OCI-LY7 (cell line): ENCODE measurements at regions not wholly inside any gene's neighbourhood (a gene's known extent, or its start where the extent isn't known, plus 50 kb on each side); places are given as distances from the start of the nearest gene placed in this dataset.

Experiments
- BruUV-seq: library from RNA; stranded (reverse); fragments of 400-500 nt; replicated peaks from 2 replicates; lab custom pipeline; 2021; lab: Mats Ljungman, UMichigan
- CTCF ChIA-PET: fragments of 300-600 bp; sonication (Branson Sonifier 250); formaldehyde crosslinking; loops from one replicate; lab custom pipeline; 2022; ENCODE audit warnings: antibody characterized with exemption; ENCODE audit not compliant: unreplicated experiment; lab: Charles Lee
- POLR2A ChIA-PET: fragments of 300-600 bp; sonication (Branson Sonifier 250); formaldehyde crosslinking; loops from one replicate; lab custom pipeline; 2022; ENCODE audit warnings: antibody characterized with exemption; lab: Charles Lee
- DNase-seq: peaks from one replicate; pipeline ENCODE4 v3.0.0-alpha.2; 2015; ENCODE audit warnings: low spot score
- H2AFZ ChIP-seq: fragments of 200-600 bp; sonication (generic), shearing (Covaris generic); 2 replicates; pipeline ENCODE4 v1.6.1; 2014; ENCODE audit warnings: mild to moderate bottlenecking, antibody characterized with exemption, low read length, moderate library complexity
- H3K27ac ChIP-seq: fragments of 200-600 bp; sonication (generic); 2 replicates; pipeline ENCODE4 v1.5.1; 2014; ENCODE audit warnings: mixed run types, low read depth, mild to moderate bottlenecking, moderate library complexity, low read length, inconsistent platforms; ENCODE audit not compliant: poor library complexity, severe bottlenecking
- H3K36me3 ChIP-seq: fragments of 200-600 bp; sonication (generic); 2 replicates; pipeline ENCODE4 v1.6.1; 2014; ENCODE audit warnings: mild to moderate bottlenecking, antibody characterized with exemption, low read length, moderate library complexity, mixed read lengths; ENCODE audit not compliant: insufficient read depth
- H3K4me1 ChIP-seq: fragments of 200-600 bp; sonication (generic); 2 replicates; pipeline ENCODE4 v1.5.1; 2014; ENCODE audit warnings: mild to moderate bottlenecking, low read length; ENCODE audit not compliant: insufficient read depth, poor library complexity, severe bottlenecking
- H3K4me2 ChIP-seq: fragments of 200-600 bp; sonication (generic); 2 replicates; pipeline ENCODE4 v1.6.1; 2014; ENCODE audit warnings: mild to moderate bottlenecking, low read length
- H3K4me3 ChIP-seq: fragments of 200-600 bp; sonication (generic); 2 replicates; pipeline ENCODE4 v1.5.1; 2014; ENCODE audit warnings: mild to moderate bottlenecking, low read depth, low read length; ENCODE audit not compliant: poor library complexity, severe bottlenecking
- H3K79me2 ChIP-seq: fragments of 200-600 bp; sonication (generic); 2 replicates; pipeline ENCODE4 v1.6.1; 2016; ENCODE audit warnings: low read depth, mild to moderate bottlenecking, low read length, moderate library complexity, mixed read lengths; ENCODE audit not compliant: insufficient read depth
- H3K9me2 ChIP-seq: fragments of 200-600 bp; sonication (generic); 2 replicates; pipeline ENCODE4 v1.6.1; 2016; ENCODE audit warnings: mild to moderate bottlenecking, low read length, mixed read lengths; ENCODE audit not compliant: insufficient read depth
- H3K9me3 ChIP-seq: fragments of 200-600 bp; sonication (generic); 2 replicates; pipeline ENCODE4 v1.6.1; 2014; ENCODE audit warnings: mild to moderate bottlenecking, mixed run types, low read length, mixed read lengths
- H4K20me1 ChIP-seq: fragments of 200-600 bp; sonication (generic); 2 replicates; pipeline ENCODE4 v1.6.1; 2014; ENCODE audit warnings: mild to moderate bottlenecking, antibody characterized with exemption, low read length, moderate library complexity, mixed read lengths; ENCODE audit not compliant: insufficient read depth
- EZH2phosphoT487 ChIP-seq: fragments of 200-600 bp; sonication (generic); IDR thresholded peaks from 2 replicates; pipeline ENCODE4 v1.6.1; 2018; ENCODE audit warnings: low read depth, borderline replicate concordance, mild to moderate bottlenecking, mixed run types, antibody characterized with exemption, low read length, moderate library complexity, mixed read lengths
- intact Hi-C: fragments of 100-400 bp; cut with micrococcal nuclease; formaldehyde crosslinking; loops from one replicate; pipeline ENCODE4 v1.10.0; 2022; ENCODE audit not compliant: unreplicated experiment
- TF ChIP-seq, protein P1 (sequence below): fragments of 200-600 bp; sonication (generic); conservative IDR thresholded peaks from 2 replicates; pipeline ENCODE4 v1.5.1; 2014; ENCODE audit warnings: mild to moderate bottlenecking, antibody characterized with exemption, low read length, moderate library complexity, mixed read lengths

DNA sequence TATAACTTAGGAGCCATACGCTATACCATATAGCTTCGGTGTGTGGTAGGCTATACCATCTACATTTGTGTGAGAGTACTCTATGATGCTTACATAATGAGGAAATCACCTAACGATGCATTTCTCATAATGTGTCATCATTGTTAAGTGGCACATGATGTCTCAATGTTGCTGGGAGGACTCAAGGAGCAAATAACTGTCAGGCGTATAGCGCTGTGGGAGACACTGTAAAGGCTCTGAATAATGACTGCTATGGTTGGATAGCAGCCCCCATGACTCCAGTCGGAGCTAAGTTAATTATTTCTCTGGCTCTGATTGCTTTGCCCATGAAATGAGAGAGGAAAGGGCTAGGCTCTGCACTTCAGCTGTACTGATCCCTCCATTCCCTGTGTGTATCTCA is 197.2 kb downstream of the RGS9 start:
- Histone ChIP-seq H3K4me1 (no peaks in the 10 kb centered on the region), H3K4me2 (no peak overlapping the region), H3K9me3 (no peaks in the 10 kb centered on the region), H3K4me3 (no peak overlapping the region), H3K36me3 (no peaks in the 10 kb centered on the region), H3K79me2 (no peaks in the 10 kb centered on the region), H3K27ac (no peak overlapping the region), H4K20me1 (no peaks in the 10 kb centered on the region), H2AFZ (no peak overlapping the region), H3K9me2 (no peaks in the 10 kb centered on the region)
- BruUV-seq = no TSS peak
- no peak for DNase-seq
- TF ChIP-seq, protein P1, sequence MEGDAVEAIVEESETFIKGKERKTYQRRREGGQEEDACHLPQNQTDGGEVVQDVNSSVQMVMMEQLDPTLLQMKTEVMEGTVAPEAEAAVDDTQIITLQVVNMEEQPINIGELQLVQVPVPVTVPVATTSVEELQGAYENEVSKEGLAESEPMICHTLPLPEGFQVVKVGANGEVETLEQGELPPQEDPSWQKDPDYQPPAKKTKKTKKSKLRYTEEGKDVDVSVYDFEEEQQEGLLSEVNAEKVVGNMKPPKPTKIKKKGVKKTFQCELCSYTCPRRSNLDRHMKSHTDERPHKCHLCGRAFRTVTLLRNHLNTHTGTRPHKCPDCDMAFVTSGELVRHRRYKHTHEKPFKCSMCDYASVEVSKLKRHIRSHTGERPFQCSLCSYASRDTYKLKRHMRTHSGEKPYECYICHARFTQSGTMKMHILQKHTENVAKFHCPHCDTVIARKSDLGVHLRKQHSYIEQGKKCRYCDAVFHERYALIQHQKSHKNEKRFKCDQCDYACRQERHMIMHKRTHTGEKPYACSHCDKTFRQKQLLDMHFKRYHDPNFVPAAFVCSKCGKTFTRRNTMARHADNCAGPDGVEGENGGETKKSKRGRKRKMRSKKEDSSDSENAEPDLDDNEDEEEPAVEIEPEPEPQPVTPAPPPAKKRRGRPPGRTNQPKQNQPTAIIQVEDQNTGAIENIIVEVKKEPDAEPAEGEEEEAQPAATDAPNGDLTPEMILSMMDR = no peak
- TF ChIP-seq EZH2phosphoT487 = no peak
- CTCF ChIA-PET = no interaction called here
- intact Hi-C loops = loop anchor here (10.0 kb wide), 1 partner anchor 60 kb away; no protein-coding TSS in a partner anchor
- POLR2A ChIA-PET = no interaction called here

DNA sequence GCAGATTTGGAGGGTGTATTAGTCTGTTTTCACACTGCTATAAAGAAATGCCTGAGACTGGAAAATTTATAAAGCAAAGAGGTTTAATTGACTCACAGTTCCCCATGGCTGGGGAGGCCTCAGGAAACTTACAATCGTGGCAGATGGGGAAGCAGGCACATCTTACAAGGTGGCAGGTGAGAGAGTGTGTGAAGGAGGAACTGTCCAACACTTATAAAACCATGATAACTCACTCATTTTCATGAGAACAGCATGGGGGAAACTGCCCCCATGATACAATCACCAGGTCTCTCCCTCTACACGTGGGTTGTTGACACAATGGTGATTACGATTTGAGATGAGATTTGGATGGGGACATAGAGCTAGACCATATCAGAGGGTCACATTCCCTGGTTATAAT is 195.6 kb downstream of the RGS9 start:
- no peak overlapping the region for H3K27ac ChIP-seq
- H3K4me2 ChIP-seq = no peak overlapping the region
- H3K79me2 ChIP-seq = no peaks in the 10 kb centered on the region
- POLR2A ChIA-PET = no interaction called here
- no TSS peak for BruUV-seq
- no peak for DNase-seq
- H2AFZ ChIP-seq = no peak overlapping the region
- TF ChIP-seq, protein P1 = no peak
- no peak for TF ChIP-seq EZH2phosphoT487
- H3K4me1 ChIP-seq = no peaks in the 10 kb centered on the region
- CTCF ChIA-PET = no interaction called here
- H3K9me3 ChIP-seq = no peaks in the 10 kb centered on the region
- intact Hi-C loops = loop anchor here (10.0 kb wide), 1 partner anchor 62 kb away; no protein-coding TSS in a partner anchor
- H3K9me2 ChIP-seq = no peaks in the 10 kb centered on the region
- H4K20me1 ChIP-seq = no peaks in the 10 kb centered on the region
- no peaks in the 10 kb centered on the region for H3K36me3 ChIP-seq
- no peak overlapping the region for H3K4me3 ChIP-seq

DNA sequence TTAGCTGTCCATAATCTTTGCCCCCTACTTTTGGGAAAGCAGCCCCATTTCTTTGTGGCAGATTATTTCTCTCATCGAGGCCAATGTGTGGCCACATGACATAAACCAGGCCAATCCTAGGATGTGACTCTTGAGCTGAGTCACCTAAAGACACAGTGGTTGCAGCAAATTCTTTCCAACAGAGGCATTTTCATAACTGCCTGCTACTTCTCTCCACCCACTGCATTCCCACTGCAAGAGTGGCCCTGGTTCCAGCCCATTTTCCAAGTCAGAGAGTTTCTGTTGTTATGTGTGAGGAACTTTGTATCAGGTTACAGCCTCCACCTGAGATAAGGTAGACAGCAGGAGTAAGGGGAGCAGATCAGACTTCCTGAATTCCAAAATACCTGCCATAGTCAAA is 195.2 kb downstream of the RGS9 start:
- intact Hi-C loops = loop anchor here (10.0 kb wide), 1 partner anchor 62 kb away; no protein-coding TSS in a partner anchor
- Histone ChIP-seq H3K36me3 (no peaks in the 10 kb centered on the region), H3K27ac (no peak overlapping the region), H3K79me2 (no peaks in the 10 kb centered on the region), H3K4me3 (no peak overlapping the region), H3K9me2 (no peaks in the 10 kb centered on the region), H4K20me1 (no peaks in the 10 kb centered on the region), H3K4me2 (no peak overlapping the region), H2AFZ (no peak overlapping the region), H3K9me3 (no peaks in the 10 kb centered on the region), H3K4me1 (no peaks in the 10 kb centered on the region)
- POLR2A ChIA-PET = no interaction called here
- no TSS peak for BruUV-seq
- CTCF ChIA-PET = no interaction called here
- TF ChIP-seq EZH2phosphoT487 = no peak
- TF ChIP-seq, protein P1 = no peak
- no peak for DNase-seq
